Suprapubic skin (tissue), 4 donors: ENCODE measurements at regions not wholly inside any gene's neighbourhood (a gene's known extent, or its start where the extent isn't known, plus 50 kb on each side); places are given as distances from the start of the nearest gene placed in this dataset.
"Not testable (repeated sequence)": the region's sequence is repeated elsewhere in the genome, so short reads cannot be mapped to it uniquely, and the experiment has no call there.

Experiments
- DNase-seq, 2 donors: peaks; one replicate each; pipeline ENCODE4 v3.0.0-alpha.2; 2019; ENCODE audit warnings: low spot score in 2 of 2
- H3K27ac ChIP-seq: fragments of 200-600 bp; sonication (generic); one replicate; pipeline ENCODE4 v1.5.1; 2019
- H3K27me3 ChIP-seq: fragments of 200-600 bp; sonication (generic); one replicate; pipeline ENCODE4 v1.5.1; 2019
- H3K36me3 ChIP-seq: fragments of 200-600 bp; sonication (generic); one replicate; pipeline ENCODE4 v1.5.1; 2019
- H3K4me1 ChIP-seq: fragments of 200-600 bp; sonication (generic); one replicate; pipeline ENCODE4 v1.5.1; 2019
- H3K4me3 ChIP-seq: fragments of 200-600 bp; sonication (generic); one replicate; pipeline ENCODE4 v1.5.1; 2019; ENCODE audit warnings: mild to moderate bottlenecking
- H3K9me3 ChIP-seq: fragments of 200-600 bp; sonication (generic); one replicate; pipeline ENCODE4 v1.5.1; 2019
- CTCF ChIP-seq, 2 donors: fragments of 200-600 bp in 1 of 2; fragments of 450-650 bp in 1 of 2; sonication (generic) in 1 of 2; IDR thresholded peaks; one replicate each; pipeline ENCODE4 v1.5.1; 2016 to 2019; ENCODE audit warnings: antibody characterized with exemption in 2 of 2, mild to moderate bottlenecking in 1 of 2, moderate library complexity in 1 of 2
- EP300 ChIP-seq: sonication (generic); formaldehyde crosslinking; IDR thresholded peaks from one replicate; pipeline ENCODE4 v1.6.1; 2017; ENCODE audit warnings: antibody characterized with exemption
- POLR2A ChIP-seq, 2 donors: fragments of 450-650 bp; IDR thresholded peaks; one replicate each; pipeline ENCODE4 v1.6.1; 2017; ENCODE audit warnings: antibody characterized with exemption in 2 of 2, mild to moderate bottlenecking in 2 of 2, moderate library complexity in 2 of 2
- POLR2AphosphoS5 ChIP-seq, 3 donors: sonication (generic); formaldehyde crosslinking; IDR thresholded peaks; one replicate each; pipeline ENCODE4 v1.6.1; 2017; ENCODE audit warnings: antibody characterized with exemption in 3 of 3
- WGBS: methylation state at CpG from one replicate; pipeline ENCODE4 v1.1.5; 2018; 5-methylcytosine and 5-hydroxymethylcytosine counted together

GRCh38 chr2:33907866-33908265 is 308.8 kb upstream of the FAM98A start:
- no peak for DNase-seq
- no peak overlapping the region for H3K4me3 ChIP-seq
- H3K27ac ChIP-seq, result no peak overlapping the region
- H3K9me3 ChIP-seq, result peaks cover 6% of the 10 kb centered on the region
- no peaks in the 10 kb centered on the region for H3K27me3 ChIP-seq
- TF ChIP-seq POLR2AphosphoS5 (IDR thresholded peaks at IDR 0.05) (no peak), EP300 (no peak), POLR2A (IDR thresholded peaks at IDR 0.05) (no peak), CTCF (IDR thresholded peaks at IDR 0.05) (no peak)
- no peaks in the 10 kb centered on the region for H3K36me3 ChIP-seq
- 37% methylated on average over 2 of the region's 2 CpGs for WGBS
- no peaks in the 10 kb centered on the region for H3K4me1 ChIP-seq

GRCh38 chr2:33906129-33906528 is 307.0 kb upstream of the FAM98A start:
- not testable (repeated sequence) for H3K4me1 ChIP-seq, H3K9me3 ChIP-seq

GRCh38 chr2:33904801-33905200 is 305.7 kb upstream of the FAM98A start:
- H3K36me3 ChIP-seq, result no peaks in the 10 kb centered on the region
- no peaks in the 10 kb centered on the region for H3K27me3 ChIP-seq
- H3K4me1 ChIP-seq, result no peaks in the 10 kb centered on the region
- DNase-seq, result no peak
- no peak overlapping the region for H3K27ac ChIP-seq
- H3K9me3 ChIP-seq, result no peaks in the 10 kb centered on the region
- no peak overlapping the region for H3K4me3 ChIP-seq
- TF ChIP-seq EP300, result no peak
- no peak for TF ChIP-seq POLR2AphosphoS5 (IDR thresholded peaks at IDR 0.05)
- WGBS, result 94% methylated on average over 4 of the region's 4 CpGs

More at GRCh38 chr2:33906129-33906528, 307.0 kb upstream of the FAM98A start:
- 92% methylated on average over 1 of the region's 1 CpG for WGBS
- not testable (repeated sequence) for H3K27me3 ChIP-seq, H3K27ac ChIP-seq, DNase-seq, H3K4me3 ChIP-seq, H3K36me3 ChIP-seq

GRCh38 chr2:33903701-33904100 is 304.6 kb upstream of the FAM98A start:
- no peak overlapping the region for H3K4me3 ChIP-seq
- TF ChIP-seq CTCF (IDR thresholded peaks at IDR 0.05) (no peak), POLR2A (IDR thresholded peaks at IDR 0.05) (no peak), POLR2AphosphoS5 (IDR thresholded peaks at IDR 0.05) (no peak), EP300 (no peak)
- no peak overlapping the region for H3K27ac ChIP-seq
- H3K9me3 ChIP-seq, result no peaks in the 10 kb centered on the region
- no peaks in the 10 kb centered on the region for H3K4me1 ChIP-seq
- H3K27me3 ChIP-seq, result no peaks in the 10 kb centered on the region
- 100% methylated on average over 12 of the region's 21 CpGs for WGBS
- DNase-seq, result no peak
- H3K36me3 ChIP-seq, result no peaks in the 10 kb centered on the region

GRCh38 chr2:33903215-33903614 is 304.1 kb upstream of the FAM98A start:
- Histone ChIP-seq H3K27me3 (no peaks in the 10 kb centered on the region), H3K4me3 (no peak overlapping the region), H3K36me3 (no peaks in the 10 kb centered on the region), H3K9me3 (no peaks in the 10 kb centered on the region), H3K27ac (no peak overlapping the region), H3K4me1 (no peaks in the 10 kb centered on the region)
- no peak for TF ChIP-seq CTCF (IDR thresholded peaks at IDR 0.05)
- TF ChIP-seq EP300, result no peak
- TF ChIP-seq POLR2AphosphoS5 (IDR thresholded peaks at IDR 0.05), result no peak
- no peak for TF ChIP-seq POLR2A (IDR thresholded peaks at IDR 0.05)
- DNase-seq, result no peak
- WGBS, result 95% methylated on average over 10 of the region's 10 CpGs

GRCh38 chr2:33900610-33901009 is 301.5 kb upstream of the FAM98A start:
- 84% methylated on average over 2 of the region's 2 CpGs for WGBS
- Histone ChIP-seq H3K4me1 (no peaks in the 10 kb centered on the region), H3K9me3 (no peaks in the 10 kb centered on the region), H3K27ac (no peak overlapping the region), H3K4me3 (no peak overlapping the region), H3K27me3 (no peaks in the 10 kb centered on the region), H3K36me3 (no peaks in the 10 kb centered on the region)
- TF ChIP-seq POLR2A (IDR thresholded peaks at IDR 0.05) (no peak), POLR2AphosphoS5 (IDR thresholded peaks at IDR 0.05) (no peak), CTCF (IDR thresholded peaks at IDR 0.05) (no peak), EP300 (no peak)
- no peak for DNase-seq
